ENCODE measurements at regions not wholly inside any gene's neighbourhood (a gene's known extent, or its start where the extent isn't known, plus 50 kb on each side); places are given as distances from the start of the nearest gene placed in this dataset.

- TF ChIP-seq CTCF (IDR thresholded peaks at IDR 0.05): no peak
- DNase-seq (ENCODE audit: low spot score) (no peak), ATAC-seq (ENCODE audit: low FRiP score) (no peak)
Measured at GRCh38 chr9:31089549-31090221, 1294.8 kb upstream of the ACO1 start.

- no peak for TF ChIP-seq CTCF (IDR thresholded peaks at IDR 0.05)
- ATAC-seq (ENCODE audit: low FRiP score): no peak
Measured at GRCh38 chr9:31100311-31100710, 1284.1 kb upstream of the ACO1 start.

GRCh38 chr9:31103836-31104235 is 1280.6 kb upstream of the ACO1 start:
- ATAC-seq (ENCODE audit: low FRiP score): no peak
- no peak for TF ChIP-seq CTCF (IDR thresholded peaks at IDR 0.05)
- no peak for DNase-seq (ENCODE audit: low spot score)

More at GRCh38 chr9:31100311-31100710, 1284.1 kb upstream of the ACO1 start:
- no peak for DNase-seq (ENCODE audit: low spot score)

- ATAC-seq (ENCODE audit: low FRiP score) (no peak), DNase-seq (ENCODE audit: low spot score) (no peak)
- TF ChIP-seq CTCF (IDR thresholded peaks at IDR 0.05): no peak
Measured at GRCh38 chr9:31104249-31104648, 1280.2 kb upstream of the ACO1 start.

GRCh38 chr9:31112491-31112890 is 1272.0 kb upstream of the ACO1 start:
- ATAC-seq (ENCODE audit: low FRiP score) (no peak), DNase-seq (ENCODE audit: low spot score) (no peak)
- no peak for TF ChIP-seq CTCF (IDR thresholded peaks at IDR 0.05)

GRCh38 chr9:31114346-31114745 is 1270.1 kb upstream of the ACO1 start:
- TF ChIP-seq CTCF (IDR thresholded peaks at IDR 0.05): no peak
- no peak for ATAC-seq (ENCODE audit: low FRiP score)

GRCh38 chr9:31119890-31120454 is 1264.5 kb upstream of the ACO1 start:
- no peak for TF ChIP-seq CTCF (IDR thresholded peaks at IDR 0.05)
- no peak for ATAC-seq (ENCODE audit: low FRiP score)
- DNase-seq (ENCODE audit: low spot score): no peak

More at GRCh38 chr9:31114346-31114745, 1270.1 kb upstream of the ACO1 start:
- no peak for DNase-seq (ENCODE audit: low spot score)
